ENCODE measurements at regions not wholly inside any gene's neighbourhood (a gene's known extent, or its start where the extent isn't known, plus 50 kb on each side); places are given as distances from the start of the nearest gene placed in this dataset.
"Not testable (repeated sequence)": the region's sequence is repeated elsewhere in the genome, so short reads cannot be mapped to it uniquely, and the experiment has no call there.

GRCh38 chr22:44622147-44622427, 79.9 kb upstream of the PRR5 start:
- Histone ChIP-seq H3K4me3 (no peak overlapping the region), H3K36me3 (no peaks in the 10 kb centered on the region), H3K27ac (no peak overlapping the region), H3K27me3 (peaks cover 0 to 38% (median 24%) of the 10 kb centered on the region in 7 donors), H3K4me1 (peaks cover 0 to 15% (median 8%) of the 10 kb centered on the region in 9 donors), H3K9me3 (no peaks in the 10 kb centered on the region)
- intact Hi-C loops (cut with DNase I), result loop anchor here in 9 of 10 donors (2.0 to 10.0 kb wide), 6 partner anchors 287 to 1237 kb away; no protein-coding TSS in a partner anchor
- ATAC-seq (no peak), DNase-seq (no peak)
- WGBS, 2 donors, result 43 to 50% methylated on average over 8 of the region's 8 CpGs
- no peak for TF ChIP-seq CTCF (IDR thresholded peaks at IDR 0.05)

GRCh38 chr22:44621401-44622146, 80.4 kb upstream of the PRR5 start:
- intact Hi-C loops (cut with DNase I), result loop anchor here in 9 of 10 donors (2.0 to 10.0 kb wide), 6 partner anchors 287 to 1237 kb away; no protein-coding TSS in a partner anchor
- TF ChIP-seq CTCF (IDR thresholded peaks at IDR 0.05), result no peak
- Histone ChIP-seq H3K9me3 (no peaks in the 10 kb centered on the region), H3K27me3 (peaks cover 0 to 35% (median 21%) of the 10 kb centered on the region in 7 donors), H3K4me1 (peaks cover 0 to 16% (median 8%) of the 10 kb centered on the region in 9 donors), H3K27ac (no peak overlapping the region), H3K4me3 (no peak overlapping the region), H3K36me3 (no peaks in the 10 kb centered on the region)
- 82 to 85% methylated on average over 21 of the region's 21 CpGs for whole genome bisulfite sequencing, 2 donors
- no peak for DNase-seq
- ATAC-seq, result no peak

- DNase-seq, result no peak
- no peak for TF ChIP-seq CTCF (IDR thresholded peaks at IDR 0.05)
- WGBS, 2 donors, result 55 to 67% methylated on average over 13 of the region's 13 CpGs
- H3K27ac ChIP-seq, result peak overlapping the region in 5 of 10 donors; percentile 2 to 68 (median 46)
- intact Hi-C loops (cut with DNase I), result loop anchor here in 8 of 10 donors (5.0 to 10.0 kb wide), 5 partner anchors 286 to 1236 kb away; no protein-coding TSS in a partner anchor
- H3K36me3 ChIP-seq, result no peaks in the 10 kb centered on the region
- no peaks in the 10 kb centered on the region for H3K9me3 ChIP-seq
- peaks cover 0 to 32% (median 21%) of the 10 kb centered on the region in 7 donors for H3K27me3 ChIP-seq
- H3K4me1 ChIP-seq, result peaks cover 0 to 19% (median 7%) of the 10 kb centered on the region in 9 donors
- H3K4me3 ChIP-seq, result no peak overlapping the region
- no peak for ATAC-seq
Measured at GRCh38 chr22:44620841-44621257, 81.2 kb upstream of the PRR5 start.

- Histone ChIP-seq H3K36me3 (no peaks in the 10 kb centered on the region), H3K27me3 (peaks cover 0 to 32% (median 21%) of the 10 kb centered on the region in 7 donors), H3K4me1 (peaks cover 0 to 18% (median 6%) of the 10 kb centered on the region in 9 donors), H3K9me3 (peaks cover 0 to 2% (median 0%) of the 10 kb centered on the region in 11 donors), H3K4me3 (peak overlapping the region in 6 of 10 donors; percentile 2 to 32 (median 20)), H3K27ac (peak overlapping the region in 7 of 10 donors; percentile 2 to 68 (median 44))
- 18 to 25% methylated on average over 48 of the region's 48 CpGs for WGBS, 2 donors
- intact Hi-C loops (cut with DNase I), result loop anchor here in 8 of 10 donors (5.0 to 10.0 kb wide), 5 partner anchors 285 to 1235 kb away; no protein-coding TSS in a partner anchor
- ATAC-seq, result peak; percentile 27 to 83 (median 79)
- no peak for TF ChIP-seq CTCF (IDR thresholded peaks at IDR 0.05)
- peak; percentile 73 to 89 for DNase-seq
Measured at GRCh38 chr22:44620129-44620840, 81.7 kb upstream of the PRR5 start.

GRCh38 chr22:44619560-44620128, 82.4 kb upstream of the PRR5 start:
- Histone ChIP-seq H3K27me3 (peaks cover 0 to 32% (median 21%) of the 10 kb centered on the region in 7 donors), H3K4me1 (peaks cover 0 to 18% (median 6%) of the 10 kb centered on the region in 9 donors), H3K4me3 (peak overlapping the region in 1 of 10 donors; percentile 2), H3K27ac (peak overlapping the region in 6 of 10 donors; percentile 10 to 58 (median 45))
- DNase-seq, ATAC-seq, H3K9me3 ChIP-seq, H3K36me3 ChIP-seq: not testable (repeated sequence)
- WGBS, 2 donors, result 74 to 77% methylated on average over 16 of the region's 16 CpGs
- intact Hi-C loops (cut with DNase I), result loop anchor here in 8 of 10 donors (5.0 to 10.0 kb wide), 5 partner anchors 285 to 1235 kb away; no protein-coding TSS in a partner anchor

GRCh38 chr22:44618910-44619309, 83.1 kb upstream of the PRR5 start:
- 89 to 92% methylated on average over 6 of the region's 6 CpGs for whole genome bisulfite sequencing, 2 donors
- peaks cover 0 to 32% (median 21%) of the 10 kb centered on the region in 7 donors for H3K27me3 ChIP-seq
- not testable (repeated sequence) for DNase-seq

More at GRCh38 chr22:44618910-44619309, 83.1 kb upstream of the PRR5 start:
- H3K4me3 ChIP-seq; ATAC-seq; H3K27ac ChIP-seq; H3K36me3 ChIP-seq; intact Hi-C loops (cut with DNase I): not testable (repeated sequence)
- peaks cover 0 to 16% (median 6%) of the 10 kb centered on the region in 11 donors for H3K9me3 ChIP-seq
- H3K4me1 ChIP-seq, result peaks cover 0 to 18% (median 6%) of the 10 kb centered on the region in 9 donors
